Astrocyte (in vitro differentiated cells and primary cell): ENCODE measurements at regions not wholly inside any gene's neighbourhood (a gene's known extent, or its start where the extent isn't known, plus 50 kb on each side); places are given as distances from the start of the nearest gene placed in this dataset.

Source experiments
- EZH2 ChIP-seq: IDR thresholded peaks from 2 replicates; pipeline ENCODE4 v1.6.1; 2012; ENCODE audit warnings: mild to moderate bottlenecking, low read length, inconsistent platforms; ENCODE audit not compliant: insufficient read depth
- TF ChIP-seq, protein P1 (sequence below): IDR thresholded peaks from 2 replicates; pipeline ENCODE4 v1.5.1; 2011; ENCODE audit warnings: low read depth, mild to moderate bottlenecking, inconsistent platforms, low read length, moderate library complexity; ENCODE audit not compliant: insufficient read depth

DNA sequence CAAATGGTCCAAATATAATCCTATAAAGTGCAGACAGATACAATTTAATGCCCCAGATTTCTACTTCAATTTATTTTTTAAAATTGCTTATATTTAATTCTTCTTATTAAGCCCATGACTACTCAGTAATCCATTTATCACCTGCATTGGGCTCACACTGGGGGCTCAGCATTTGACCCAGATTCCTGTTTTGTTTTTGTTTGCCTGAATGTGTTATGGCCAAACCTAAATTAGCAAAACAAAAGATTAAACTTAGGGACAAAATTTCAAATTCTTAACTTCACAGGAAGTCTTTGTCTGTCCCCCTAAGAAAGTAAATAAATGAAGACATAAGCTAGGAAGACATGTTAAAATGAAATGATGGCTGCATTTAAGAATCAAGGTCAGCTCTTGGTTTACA is 322.3 kb downstream of the RMST start:
- TF ChIP-seq, protein P1, sequence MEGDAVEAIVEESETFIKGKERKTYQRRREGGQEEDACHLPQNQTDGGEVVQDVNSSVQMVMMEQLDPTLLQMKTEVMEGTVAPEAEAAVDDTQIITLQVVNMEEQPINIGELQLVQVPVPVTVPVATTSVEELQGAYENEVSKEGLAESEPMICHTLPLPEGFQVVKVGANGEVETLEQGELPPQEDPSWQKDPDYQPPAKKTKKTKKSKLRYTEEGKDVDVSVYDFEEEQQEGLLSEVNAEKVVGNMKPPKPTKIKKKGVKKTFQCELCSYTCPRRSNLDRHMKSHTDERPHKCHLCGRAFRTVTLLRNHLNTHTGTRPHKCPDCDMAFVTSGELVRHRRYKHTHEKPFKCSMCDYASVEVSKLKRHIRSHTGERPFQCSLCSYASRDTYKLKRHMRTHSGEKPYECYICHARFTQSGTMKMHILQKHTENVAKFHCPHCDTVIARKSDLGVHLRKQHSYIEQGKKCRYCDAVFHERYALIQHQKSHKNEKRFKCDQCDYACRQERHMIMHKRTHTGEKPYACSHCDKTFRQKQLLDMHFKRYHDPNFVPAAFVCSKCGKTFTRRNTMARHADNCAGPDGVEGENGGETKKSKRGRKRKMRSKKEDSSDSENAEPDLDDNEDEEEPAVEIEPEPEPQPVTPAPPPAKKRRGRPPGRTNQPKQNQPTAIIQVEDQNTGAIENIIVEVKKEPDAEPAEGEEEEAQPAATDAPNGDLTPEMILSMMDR: no peak
- TF ChIP-seq EZH2: no peak
